ENCODE measurements at regions not wholly inside any gene's neighbourhood (a gene's known extent, or its start where the extent isn't known, plus 50 kb on each side); places are given as distances from the start of the nearest gene placed in this dataset.

GRCh38 chr6:145396499-145396898 lies 338.8 kb downstream of the EPM2A start:
- no peaks in the 10 kb centered on the region for H3K36me3 Mint-ChIP-seq (ENCODE audit: low read depth, unreplicated experiment)
- no peaks in the 10 kb centered on the region for H3K27me3 Mint-ChIP-seq (ENCODE audit: unreplicated experiment)
- H3K27ac Mint-ChIP-seq (ENCODE audit: unreplicated experiment), result no peak overlapping the region
- no peak for DNase-seq (ENCODE audit: low spot score)
- TF ChIP-seq, protein P1, sequence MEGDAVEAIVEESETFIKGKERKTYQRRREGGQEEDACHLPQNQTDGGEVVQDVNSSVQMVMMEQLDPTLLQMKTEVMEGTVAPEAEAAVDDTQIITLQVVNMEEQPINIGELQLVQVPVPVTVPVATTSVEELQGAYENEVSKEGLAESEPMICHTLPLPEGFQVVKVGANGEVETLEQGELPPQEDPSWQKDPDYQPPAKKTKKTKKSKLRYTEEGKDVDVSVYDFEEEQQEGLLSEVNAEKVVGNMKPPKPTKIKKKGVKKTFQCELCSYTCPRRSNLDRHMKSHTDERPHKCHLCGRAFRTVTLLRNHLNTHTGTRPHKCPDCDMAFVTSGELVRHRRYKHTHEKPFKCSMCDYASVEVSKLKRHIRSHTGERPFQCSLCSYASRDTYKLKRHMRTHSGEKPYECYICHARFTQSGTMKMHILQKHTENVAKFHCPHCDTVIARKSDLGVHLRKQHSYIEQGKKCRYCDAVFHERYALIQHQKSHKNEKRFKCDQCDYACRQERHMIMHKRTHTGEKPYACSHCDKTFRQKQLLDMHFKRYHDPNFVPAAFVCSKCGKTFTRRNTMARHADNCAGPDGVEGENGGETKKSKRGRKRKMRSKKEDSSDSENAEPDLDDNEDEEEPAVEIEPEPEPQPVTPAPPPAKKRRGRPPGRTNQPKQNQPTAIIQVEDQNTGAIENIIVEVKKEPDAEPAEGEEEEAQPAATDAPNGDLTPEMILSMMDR (IDR thresholded peaks at IDR 0.05; ENCODE audit: unreplicated experiment), result no peak
- no peak overlapping the region for H3K4me3 Mint-ChIP-seq (ENCODE audit: unreplicated experiment)
- H3K4me1 Mint-ChIP-seq (ENCODE audit: unreplicated experiment), result no peaks in the 10 kb centered on the region
- no peaks in the 10 kb centered on the region for H3K9me3 Mint-ChIP-seq (ENCODE audit: unreplicated experiment)

DNA sequence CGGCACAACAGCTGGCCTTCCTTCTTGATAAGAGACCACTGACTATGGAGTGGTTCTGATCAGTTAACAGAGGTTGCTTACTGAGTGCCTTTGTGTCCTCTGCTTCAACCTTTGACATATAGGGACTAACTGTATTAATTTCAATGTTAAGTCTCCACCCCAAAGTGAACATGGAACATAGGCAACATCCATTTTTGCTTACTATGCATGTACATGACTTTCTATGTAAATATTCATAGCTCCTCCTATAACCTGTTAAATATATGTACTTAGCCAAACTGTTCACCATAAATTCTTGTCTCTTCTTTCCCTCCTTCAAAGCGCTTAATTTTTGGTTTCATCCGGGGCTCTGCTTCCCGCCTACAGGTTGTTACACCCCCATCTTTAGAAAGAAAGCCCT lies 334.8 kb downstream of the EPM2A start:
- no peak for DNase-seq (ENCODE audit: low spot score)
- no peaks in the 10 kb centered on the region for H3K27me3 Mint-ChIP-seq (ENCODE audit: unreplicated experiment)
- no peak overlapping the region for H3K4me3 Mint-ChIP-seq (ENCODE audit: unreplicated experiment)
- TF ChIP-seq, protein P1 (IDR thresholded peaks at IDR 0.05; ENCODE audit: unreplicated experiment), result no peak
- H3K36me3 Mint-ChIP-seq (ENCODE audit: low read depth, unreplicated experiment), result no peaks in the 10 kb centered on the region
- no peaks in the 10 kb centered on the region for H3K4me1 Mint-ChIP-seq (ENCODE audit: unreplicated experiment)
- no peak overlapping the region for H3K27ac Mint-ChIP-seq (ENCODE audit: unreplicated experiment)
- no peaks in the 10 kb centered on the region for H3K9me3 Mint-ChIP-seq (ENCODE audit: unreplicated experiment)

GRCh38 chr6:145405006-145405551 lies 330.2 kb downstream of the EPM2A start:
- no peak overlapping the region for H3K27ac Mint-ChIP-seq (ENCODE audit: unreplicated experiment)
- no peaks in the 10 kb centered on the region for H3K9me3 Mint-ChIP-seq (ENCODE audit: unreplicated experiment)
- no peak for DNase-seq (ENCODE audit: low spot score)
- peaks cover 5% of the 10 kb centered on the region for H3K4me1 Mint-ChIP-seq (ENCODE audit: unreplicated experiment)
- TF ChIP-seq, protein P1 (IDR thresholded peaks at IDR 0.05; ENCODE audit: unreplicated experiment), result no peak
- H3K36me3 Mint-ChIP-seq (ENCODE audit: low read depth, unreplicated experiment), result no peaks in the 10 kb centered on the region
- no peaks in the 10 kb centered on the region for H3K27me3 Mint-ChIP-seq (ENCODE audit: unreplicated experiment)
- no peak overlapping the region for H3K4me3 Mint-ChIP-seq (ENCODE audit: unreplicated experiment)

GRCh38 chr6:145406783-145407182 lies 328.5 kb downstream of the EPM2A start:
- Mint-ChIP-seq H3K27me3 (ENCODE audit: unreplicated experiment) (no peaks in the 10 kb centered on the region), H3K4me1 (ENCODE audit: unreplicated experiment) (peaks cover 5% of the 10 kb centered on the region), H3K9me3 (ENCODE audit: unreplicated experiment) (no peaks in the 10 kb centered on the region), H3K36me3 (ENCODE audit: low read depth, unreplicated experiment) (no peaks in the 10 kb centered on the region), H3K4me3 (ENCODE audit: unreplicated experiment) (no peak overlapping the region), H3K27ac (ENCODE audit: unreplicated experiment) (no peak overlapping the region)
- TF ChIP-seq, protein P1 (IDR thresholded peaks at IDR 0.05; ENCODE audit: unreplicated experiment), result no peak
- DNase-seq (ENCODE audit: low spot score), result no peak

GRCh38 chr6:145415616-145416015 lies 319.7 kb downstream of the EPM2A start:
- Mint-ChIP-seq H3K9me3 (ENCODE audit: unreplicated experiment) (no peaks in the 10 kb centered on the region), H3K27ac (ENCODE audit: unreplicated experiment) (no peak overlapping the region), H3K36me3 (ENCODE audit: low read depth, unreplicated experiment) (no peaks in the 10 kb centered on the region), H3K4me1 (ENCODE audit: unreplicated experiment) (no peaks in the 10 kb centered on the region), H3K4me3 (ENCODE audit: unreplicated experiment) (no peak overlapping the region), H3K27me3 (ENCODE audit: unreplicated experiment) (no peaks in the 10 kb centered on the region)
- TF ChIP-seq, protein P1 (IDR thresholded peaks at IDR 0.05; ENCODE audit: unreplicated experiment), result no peak
- no peak for DNase-seq (ENCODE audit: low spot score)

Measured in endothelial cell (in vitro differentiated cells).